ENCODE measurements at regions not wholly inside any gene's neighbourhood (a gene's known extent, or its start where the extent isn't known, plus 50 kb on each side); places are given as distances from the start of the nearest gene placed in this dataset.

DNA sequence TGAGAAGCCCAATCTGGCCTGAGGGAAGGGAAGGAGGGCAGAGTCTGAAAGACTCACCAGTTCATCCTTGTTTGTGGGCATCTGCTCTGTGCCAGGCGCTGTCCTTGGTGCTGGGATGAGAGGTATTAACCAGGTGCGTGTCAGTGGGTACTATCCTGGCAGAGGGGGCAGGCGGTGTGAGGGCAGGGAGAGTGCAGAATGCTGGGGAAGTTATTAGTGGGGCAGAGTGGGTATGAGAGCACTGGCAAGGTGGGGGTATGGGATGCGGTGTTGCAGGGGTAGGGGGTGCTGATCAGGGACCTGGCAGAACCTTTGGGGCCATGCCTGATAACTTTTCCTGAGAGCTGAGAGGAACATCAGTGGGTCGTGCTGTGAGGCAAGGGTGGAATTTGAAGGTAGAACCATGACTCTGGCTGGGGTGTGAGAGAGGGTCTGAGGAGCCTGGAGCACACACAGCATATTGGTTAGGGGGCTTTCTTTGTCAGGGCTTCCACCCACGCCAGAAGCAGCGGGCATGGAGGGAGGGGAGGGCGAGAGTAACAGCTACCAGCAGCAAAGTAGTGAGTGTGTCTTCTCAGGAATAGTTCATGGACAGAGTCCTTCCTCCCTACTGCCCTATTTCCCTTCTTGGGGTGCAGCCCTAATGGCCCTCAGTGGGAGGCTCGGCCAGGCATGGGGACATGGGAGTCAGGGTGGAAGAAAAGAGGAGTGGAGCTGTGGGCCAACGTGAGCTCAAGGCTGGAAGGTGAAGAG, 290.7 kb downstream of the CYP26B1 start:
- TF ChIP-seq, protein P1, sequence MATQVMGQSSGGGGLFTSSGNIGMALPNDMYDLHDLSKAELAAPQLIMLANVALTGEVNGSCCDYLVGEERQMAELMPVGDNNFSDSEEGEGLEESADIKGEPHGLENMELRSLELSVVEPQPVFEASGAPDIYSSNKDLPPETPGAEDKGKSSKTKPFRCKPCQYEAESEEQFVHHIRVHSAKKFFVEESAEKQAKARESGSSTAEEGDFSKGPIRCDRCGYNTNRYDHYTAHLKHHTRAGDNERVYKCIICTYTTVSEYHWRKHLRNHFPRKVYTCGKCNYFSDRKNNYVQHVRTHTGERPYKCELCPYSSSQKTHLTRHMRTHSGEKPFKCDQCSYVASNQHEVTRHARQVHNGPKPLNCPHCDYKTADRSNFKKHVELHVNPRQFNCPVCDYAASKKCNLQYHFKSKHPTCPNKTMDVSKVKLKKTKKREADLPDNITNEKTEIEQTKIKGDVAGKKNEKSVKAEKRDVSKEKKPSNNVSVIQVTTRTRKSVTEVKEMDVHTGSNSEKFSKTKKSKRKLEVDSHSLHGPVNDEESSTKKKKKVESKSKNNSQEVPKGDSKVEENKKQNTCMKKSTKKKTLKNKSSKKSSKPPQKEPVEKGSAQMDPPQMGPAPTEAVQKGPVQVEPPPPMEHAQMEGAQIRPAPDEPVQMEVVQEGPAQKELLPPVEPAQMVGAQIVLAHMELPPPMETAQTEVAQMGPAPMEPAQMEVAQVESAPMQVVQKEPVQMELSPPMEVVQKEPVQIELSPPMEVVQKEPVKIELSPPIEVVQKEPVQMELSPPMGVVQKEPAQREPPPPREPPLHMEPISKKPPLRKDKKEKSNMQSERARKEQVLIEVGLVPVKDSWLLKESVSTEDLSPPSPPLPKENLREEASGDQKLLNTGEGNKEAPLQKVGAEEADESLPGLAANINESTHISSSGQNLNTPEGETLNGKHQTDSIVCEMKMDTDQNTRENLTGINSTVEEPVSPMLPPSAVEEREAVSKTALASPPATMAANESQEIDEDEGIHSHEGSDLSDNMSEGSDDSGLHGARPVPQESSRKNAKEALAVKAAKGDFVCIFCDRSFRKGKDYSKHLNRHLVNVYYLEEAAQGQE (IDR thresholded peaks at IDR 0.05; ENCODE audit: insufficient read depth in 1 of 2, low read depth in 2 of 2, low read length in 2 of 2) = peak; percentile 83 to 94
- no peak for TF ChIP-seq TAF1 (IDR thresholded peaks at IDR 0.05; ENCODE audit: borderline replicate concordance, insufficient read depth, low read length)

DNA sequence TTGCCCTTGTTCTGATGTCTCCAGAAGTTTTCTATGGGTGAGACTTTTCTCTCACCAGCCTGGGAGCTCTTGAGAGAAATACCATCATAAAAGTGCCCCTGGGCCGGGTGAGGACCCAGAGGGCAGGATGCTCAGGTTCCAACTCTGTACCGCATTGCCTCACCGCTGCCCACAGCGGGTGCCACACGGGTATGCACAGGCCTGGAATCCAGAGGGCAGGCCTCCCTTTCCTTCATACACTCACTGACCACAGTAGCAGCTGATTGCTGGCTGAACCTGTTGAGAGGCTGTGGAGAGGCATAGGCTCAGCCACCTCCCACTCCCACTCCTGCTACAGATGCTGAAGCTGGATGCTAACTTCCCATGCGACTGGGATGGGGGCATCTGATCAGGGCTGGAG, 293.8 kb downstream of the CYP26B1 start:
- TF ChIP-seq FOXP2 (optimal IDR thresholded peaks at IDR 0.05; ENCODE audit: borderline replicate concordance, extremely low read depth, extremely low read length, insufficient read depth) = no peak
- no peak for TF ChIP-seq SIN3A (IDR thresholded peaks at IDR 0.05; ENCODE audit: borderline replicate concordance, insufficient read depth, low read length)
- TF ChIP-seq POLR2AphosphoS5 (IDR thresholded peaks at IDR 0.05; ENCODE audit: low read depth, low read length) = no peak
- TF ChIP-seq, protein P1 (IDR thresholded peaks at IDR 0.05; ENCODE audit: insufficient read depth in 1 of 2, low read depth in 2 of 2, low read length in 2 of 2) = no peak
- TF ChIP-seq TAF1 (IDR thresholded peaks at IDR 0.05; ENCODE audit: borderline replicate concordance, insufficient read depth, low read length) = no peak

DNA sequence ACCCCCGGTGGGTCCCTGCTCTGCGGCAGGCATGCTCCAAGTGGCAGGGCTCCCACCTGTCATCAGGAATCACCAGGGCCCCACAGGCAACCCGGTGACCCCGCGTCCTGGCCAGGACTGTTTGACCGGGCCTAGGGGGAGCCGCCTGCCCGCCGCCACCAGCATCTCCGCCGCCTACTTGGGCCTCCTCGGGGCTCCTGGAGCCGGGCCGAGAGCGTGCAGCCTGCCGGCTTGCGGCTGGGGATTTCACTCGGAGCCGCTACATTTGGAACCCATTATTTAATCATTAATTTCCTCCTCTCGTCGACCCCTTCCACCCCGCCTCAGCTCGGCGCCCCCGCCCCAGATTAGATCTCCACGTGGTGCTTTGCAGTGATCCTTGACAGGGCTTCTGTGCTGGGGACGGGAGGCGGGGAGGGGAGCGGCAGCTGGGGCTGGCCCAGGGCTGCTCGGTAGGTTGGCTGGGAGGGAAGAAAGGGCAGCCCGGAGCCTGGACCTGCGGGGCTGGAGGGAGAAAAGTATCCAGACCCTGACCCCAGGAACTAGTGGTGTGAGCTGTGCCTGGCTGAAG, 295.4 kb downstream of the CYP26B1 start:
- no peak for TF ChIP-seq FOXP2 (optimal IDR thresholded peaks at IDR 0.05; ENCODE audit: borderline replicate concordance, extremely low read depth, extremely low read length, insufficient read depth)
- no peak for TF ChIP-seq SIN3A (IDR thresholded peaks at IDR 0.05; ENCODE audit: borderline replicate concordance, insufficient read depth, low read length)
- TF ChIP-seq, protein P1 (IDR thresholded peaks at IDR 0.05; ENCODE audit: insufficient read depth in 1 of 2, low read depth in 2 of 2, low read length in 2 of 2) = no peak
- no peak for TF ChIP-seq TAF1 (IDR thresholded peaks at IDR 0.05; ENCODE audit: borderline replicate concordance, insufficient read depth, low read length)
- no peak for TF ChIP-seq POLR2AphosphoS5 (IDR thresholded peaks at IDR 0.05; ENCODE audit: low read depth, low read length)

DNA sequence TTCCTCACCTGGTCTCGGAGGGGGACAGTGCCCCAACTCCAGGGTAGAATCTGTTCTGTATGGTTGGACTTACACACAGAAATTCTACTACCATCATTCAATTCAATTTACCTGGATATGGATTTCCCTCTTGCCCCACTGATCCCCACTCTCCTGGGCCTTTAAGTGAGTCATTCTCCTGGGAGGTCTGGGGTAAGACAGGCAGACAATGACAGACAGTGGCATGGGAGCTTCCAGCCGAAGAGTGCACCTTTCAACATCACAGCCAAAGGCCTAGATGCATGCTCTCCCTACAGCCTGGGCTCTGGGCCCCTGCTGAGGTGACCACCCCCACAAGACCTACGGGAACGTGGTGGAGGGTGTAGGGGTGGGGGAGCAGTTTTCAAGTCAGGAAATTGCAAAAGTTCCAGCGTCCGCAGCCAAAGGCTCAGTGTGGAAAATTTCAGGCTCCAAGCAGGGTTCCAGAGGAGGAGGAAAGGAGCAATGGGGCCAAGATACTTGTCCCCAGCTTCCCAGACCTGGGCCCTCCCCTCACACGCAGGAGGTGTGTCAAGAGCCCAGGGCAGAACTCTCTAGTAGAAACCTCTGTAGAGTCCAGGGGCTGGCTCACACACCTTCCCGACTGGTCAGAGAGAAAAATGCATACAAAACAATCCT, 296.4 kb downstream of the CYP26B1 start:
- TF ChIP-seq POLR2AphosphoS5 (IDR thresholded peaks at IDR 0.05; ENCODE audit: low read depth, low read length) (no peak), FOXP2 (optimal IDR thresholded peaks at IDR 0.05; ENCODE audit: borderline replicate concordance, extremely low read depth, extremely low read length, insufficient read depth) (no peak), TAF1 (IDR thresholded peaks at IDR 0.05; ENCODE audit: borderline replicate concordance, insufficient read depth, low read length) (no peak), SIN3A (IDR thresholded peaks at IDR 0.05; ENCODE audit: borderline replicate concordance, insufficient read depth, low read length) (no peak)
- TF ChIP-seq, protein P1 (IDR thresholded peaks at IDR 0.05; ENCODE audit: insufficient read depth in 1 of 2, low read depth in 2 of 2, low read length in 2 of 2) = no peak
